Left lung (tissue), 4 donors: ENCODE measurements at regions not wholly inside any gene's neighbourhood (a gene's known extent, or its start where the extent isn't known, plus 50 kb on each side); places are given as distances from the start of the nearest gene placed in this dataset.
"Not testable (repeated sequence)": the region's sequence is repeated elsewhere in the genome, so short reads cannot be mapped to it uniquely, and the experiment has no call there.

Experiments used
- ATAC-seq: fragments of 200-7000 bp; cut with Tn5 transposase; one replicate; pipeline ENCODE4 v1.9.1; 2020; ENCODE audit warnings: moderate library complexity
- DNase-seq, 4 donors: peaks; one replicate each; pipeline ENCODE4 v3.0.0-alpha.2; 2013 to 2020
- H3K27ac ChIP-seq, 2 donors: fragments of 200-600 bp; sonication (generic) in 1 of 2; one replicate each; pipeline versions ENCODE4 v1.5.0 to v1.8.0; 2020 to 2021
- H3K27me3 ChIP-seq, 2 donors: fragments of 200-600 bp; sonication (generic) in 1 of 2; one replicate each; pipeline versions ENCODE4 v1.5.0 to v1.8.0; 2020 to 2021
- H3K36me3 ChIP-seq, 2 donors: fragments of 200-600 bp; sonication (generic) in 1 of 2; one replicate each; pipeline versions ENCODE4 v1.5.0 to v1.8.0; 2020 to 2021
- H3K4me1 ChIP-seq, 2 donors: fragments of 200-600 bp; one replicate each; pipeline ENCODE4 v1.8.0; 2021
- H3K4me3 ChIP-seq, 2 donors: fragments of 200-600 bp; sonication (generic) in 1 of 2; one replicate each; pipeline versions ENCODE4 v1.5.0 to v1.8.0; 2020 to 2021; ENCODE audit warnings: mild to moderate bottlenecking in 1 of 2
- H3K9me3 ChIP-seq, 2 donors: fragments of 200-600 bp; sonication (generic) in 1 of 2; one replicate each; pipeline versions ENCODE4 v1.5.0 to v1.8.0; 2020 to 2021
- intact Hi-C, 2 donors: fragments of 100-400 bp; cut with DNase I; formaldehyde crosslinking; loops; one replicate each; pipeline versions ENCODE4 v1.11.2 to v1.14.2; 2022
- TF ChIP-seq, protein P1 (sequence below), 2 donors: fragments of 200-600 bp; sonication (generic) in 1 of 2; IDR thresholded peaks; one replicate each; pipeline versions ENCODE4 v1.5.0 to v1.8.0; 2021; ENCODE audit warnings: antibody characterized with exemption in 2 of 2
- donor health status: DM: no; HTN: yes; CAD: no.
- donor health status: DM: no; HTN: no; CAD: no.

DNA sequence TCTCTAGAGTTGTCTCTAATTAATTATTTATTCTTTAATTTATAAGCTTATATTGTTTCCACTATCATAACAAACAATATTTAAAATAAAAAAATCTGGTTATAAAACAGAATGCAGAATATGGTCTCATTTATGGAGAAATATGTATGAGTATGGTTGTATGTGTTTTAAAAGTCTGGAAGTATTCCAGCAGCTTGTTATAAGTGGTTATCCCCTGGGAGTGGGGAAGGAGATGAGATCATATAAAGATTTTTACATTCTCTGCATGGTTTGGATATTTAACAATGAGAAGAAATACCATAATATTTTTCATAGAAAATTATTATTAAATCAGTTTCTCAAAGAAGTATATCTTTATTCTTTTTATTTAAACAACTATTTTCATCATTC, 135.4 kb upstream of the MB21D2 start:
- Histone ChIP-seq H3K4me3 (no peak overlapping the region), H3K9me3 (no peaks in the 10 kb centered on the region), H3K27me3 (peaks cover 2 to 6% of the 10 kb centered on the region in 2 donors), H3K4me1 (no peaks in the 10 kb centered on the region), H3K27ac (no peak overlapping the region), H3K36me3 (no peaks in the 10 kb centered on the region)
- TF ChIP-seq, protein P1, sequence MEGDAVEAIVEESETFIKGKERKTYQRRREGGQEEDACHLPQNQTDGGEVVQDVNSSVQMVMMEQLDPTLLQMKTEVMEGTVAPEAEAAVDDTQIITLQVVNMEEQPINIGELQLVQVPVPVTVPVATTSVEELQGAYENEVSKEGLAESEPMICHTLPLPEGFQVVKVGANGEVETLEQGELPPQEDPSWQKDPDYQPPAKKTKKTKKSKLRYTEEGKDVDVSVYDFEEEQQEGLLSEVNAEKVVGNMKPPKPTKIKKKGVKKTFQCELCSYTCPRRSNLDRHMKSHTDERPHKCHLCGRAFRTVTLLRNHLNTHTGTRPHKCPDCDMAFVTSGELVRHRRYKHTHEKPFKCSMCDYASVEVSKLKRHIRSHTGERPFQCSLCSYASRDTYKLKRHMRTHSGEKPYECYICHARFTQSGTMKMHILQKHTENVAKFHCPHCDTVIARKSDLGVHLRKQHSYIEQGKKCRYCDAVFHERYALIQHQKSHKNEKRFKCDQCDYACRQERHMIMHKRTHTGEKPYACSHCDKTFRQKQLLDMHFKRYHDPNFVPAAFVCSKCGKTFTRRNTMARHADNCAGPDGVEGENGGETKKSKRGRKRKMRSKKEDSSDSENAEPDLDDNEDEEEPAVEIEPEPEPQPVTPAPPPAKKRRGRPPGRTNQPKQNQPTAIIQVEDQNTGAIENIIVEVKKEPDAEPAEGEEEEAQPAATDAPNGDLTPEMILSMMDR (IDR thresholded peaks at IDR 0.05) = no peak
- intact Hi-C loops = no loop called here
- ATAC-seq (no peak), DNase-seq (no peak)

DNA sequence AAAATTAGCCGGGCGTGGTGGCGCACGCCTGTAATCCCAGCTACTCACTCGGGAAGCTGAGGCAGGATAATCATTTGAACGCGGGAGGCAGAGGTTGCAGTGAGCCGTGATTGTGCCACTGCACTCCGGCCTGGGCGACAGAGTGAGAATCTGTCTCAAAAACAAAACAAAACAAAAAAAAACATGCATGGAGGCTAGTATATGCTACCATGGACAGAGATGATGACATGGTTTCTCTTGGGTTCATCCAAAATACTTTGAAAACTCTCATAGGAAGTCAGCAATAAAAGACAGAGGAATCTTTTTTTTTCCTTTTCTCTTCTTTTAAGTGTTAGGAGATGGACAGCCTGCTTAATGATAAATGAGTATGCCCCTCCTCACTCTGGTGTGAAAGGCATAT, 137.7 kb upstream of the MB21D2 start:
- no peak overlapping the region for H3K27ac ChIP-seq
- DNase-seq (no peak), ATAC-seq (no peak)
- intact Hi-C loops = no loop called here
- H3K9me3 ChIP-seq = no peaks in the 10 kb centered on the region
- no peaks in the 10 kb centered on the region for H3K36me3 ChIP-seq
- H3K4me3 ChIP-seq = no peak overlapping the region
- TF ChIP-seq, protein P1 (IDR thresholded peaks at IDR 0.05) = no peak
- H3K4me1 ChIP-seq = no peaks in the 10 kb centered on the region
- H3K27me3 ChIP-seq = peaks cover 2 to 6% of the 10 kb centered on the region in 2 donors

DNA sequence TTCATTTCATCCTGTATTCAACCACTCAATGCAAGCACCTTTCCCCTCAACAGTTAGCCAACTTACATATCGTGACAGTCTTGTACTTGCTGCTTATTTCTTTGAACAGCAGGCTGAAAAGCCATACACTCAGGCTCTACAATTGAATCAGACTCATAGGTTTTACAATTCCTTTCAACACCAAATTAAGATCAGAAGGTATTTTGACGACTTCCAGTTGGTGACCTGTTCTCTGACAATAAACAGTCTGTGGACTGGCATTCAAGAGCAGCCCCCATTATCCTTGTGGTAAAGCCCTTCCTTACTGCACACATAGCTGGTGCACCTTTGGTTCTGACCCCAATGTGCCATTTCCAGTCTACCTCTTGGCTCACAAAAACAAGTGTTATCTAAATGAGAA, 140.0 kb upstream of the MB21D2 start:
- H3K27me3 ChIP-seq = peaks cover 2 to 6% of the 10 kb centered on the region in 2 donors
- ATAC-seq (no peak), DNase-seq (no peak)
- H3K36me3 ChIP-seq = no peaks in the 10 kb centered on the region
- no peaks in the 10 kb centered on the region for H3K4me1 ChIP-seq
- no peak overlapping the region for H3K4me3 ChIP-seq
- H3K9me3 ChIP-seq = no peaks in the 10 kb centered on the region
- TF ChIP-seq, protein P1 (IDR thresholded peaks at IDR 0.05) = no peak
- intact Hi-C loops = no loop called here
- H3K27ac ChIP-seq = no peak overlapping the region

DNA sequence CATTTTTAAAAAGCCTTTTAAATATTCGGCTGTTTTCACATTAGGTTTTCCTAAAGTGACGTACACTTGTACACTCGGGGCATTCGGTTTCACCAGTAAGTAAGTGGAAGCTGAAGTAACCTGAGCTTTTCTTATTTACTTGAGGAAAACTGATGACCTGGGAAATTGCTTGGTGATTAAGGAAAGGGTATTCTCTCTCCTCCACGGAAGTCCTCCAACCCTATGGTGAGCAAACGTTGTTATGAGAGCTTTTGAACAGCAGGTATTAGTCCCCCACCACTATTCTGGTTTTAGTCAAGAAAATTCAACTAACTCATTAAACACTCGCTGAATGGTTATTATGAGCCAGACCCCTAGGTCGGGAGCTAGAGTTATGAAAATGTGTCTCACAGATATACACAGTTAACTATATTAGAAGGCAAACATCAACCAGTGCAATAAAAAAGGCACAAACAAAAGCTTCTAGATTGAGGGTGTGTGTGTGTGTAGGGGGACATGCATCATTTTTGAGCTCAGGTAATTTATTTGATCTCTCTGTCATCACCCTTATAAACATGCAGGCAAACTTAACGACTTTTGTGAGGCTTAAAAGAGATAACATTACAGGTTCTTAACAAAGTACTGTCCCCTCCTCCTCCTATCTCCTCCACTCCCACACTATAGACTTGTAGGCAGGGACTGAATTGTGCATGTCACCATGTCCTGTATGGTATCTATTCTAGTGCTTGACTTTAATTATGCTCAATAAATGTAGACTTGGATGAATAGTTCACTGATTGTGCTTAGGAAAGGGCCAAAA, 143.3 kb upstream of the MB21D2 start:
- Histone ChIP-seq H3K4me3 (no peak overlapping the region), H3K27ac (no peak overlapping the region), H3K36me3 (no peaks in the 10 kb centered on the region), H3K27me3 (peaks cover 2 to 6% of the 10 kb centered on the region in 2 donors), H3K9me3 (no peaks in the 10 kb centered on the region), H3K4me1 (no peaks in the 10 kb centered on the region)
- no peak for ATAC-seq
- intact Hi-C loops = no loop called here
- no peak for DNase-seq
- TF ChIP-seq, protein P1 (IDR thresholded peaks at IDR 0.05) = no peak

DNA sequence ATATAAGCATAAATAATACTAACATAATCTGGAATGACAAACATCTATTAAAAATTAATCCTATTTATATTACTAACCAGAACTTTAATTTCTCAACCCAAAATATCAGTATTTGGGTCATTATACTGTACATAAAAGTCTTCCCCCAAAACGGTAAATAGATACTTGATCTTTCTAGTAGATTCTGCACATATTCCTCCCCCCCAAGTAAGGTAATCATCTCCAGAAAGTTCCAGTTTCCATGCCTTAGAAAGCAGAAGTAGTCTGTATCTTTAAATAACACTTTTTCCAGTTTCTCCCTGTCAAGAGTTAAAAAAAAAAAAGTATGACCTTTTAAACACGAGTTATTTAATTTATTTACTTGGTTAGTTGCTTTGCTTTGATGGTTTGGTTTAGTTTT, 150.7 kb upstream of the MB21D2 start:
- intact Hi-C loops = no loop called here
- Histone ChIP-seq H3K27me3 (no peaks in the 10 kb centered on the region), H3K4me1 (no peaks in the 10 kb centered on the region), H3K27ac (no peak overlapping the region), H3K9me3 (no peaks in the 10 kb centered on the region), H3K4me3 (no peak overlapping the region), H3K36me3 (no peaks in the 10 kb centered on the region)
- ATAC-seq (no peak), DNase-seq (no peak)
- TF ChIP-seq, protein P1 (IDR thresholded peaks at IDR 0.05) = no peak

DNA sequence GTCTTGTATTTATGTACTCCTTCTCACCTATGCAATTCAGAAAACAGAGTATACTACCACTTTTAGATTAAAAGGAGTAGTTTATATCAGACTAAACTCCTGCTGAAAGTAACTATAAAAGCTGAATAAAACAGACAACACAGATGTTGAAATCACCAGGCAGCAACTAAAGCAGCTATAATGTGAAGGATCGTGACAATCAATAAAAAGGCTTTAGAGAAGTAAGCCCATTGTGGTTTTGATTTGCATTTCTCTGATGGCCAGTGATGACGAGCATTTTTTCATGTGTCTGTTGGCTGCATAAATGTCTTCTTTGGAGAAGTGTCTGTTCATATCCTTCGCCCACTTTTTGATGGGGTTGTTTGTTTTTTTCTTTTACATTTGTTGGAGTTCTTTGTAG, 152.1 kb upstream of the MB21D2 start:
- H3K4me3 ChIP-seq, H3K27ac ChIP-seq, ATAC-seq, intact Hi-C loops, H3K36me3 ChIP-seq, H3K9me3 ChIP-seq, H3K27me3 ChIP-seq, DNase-seq, H3K4me1 ChIP-seq: not testable (repeated sequence)
